ENCODE measurements at regions not wholly inside any gene's neighbourhood (a gene's known extent, or its start where the extent isn't known, plus 50 kb on each side); places are given as distances from the start of the nearest gene placed in this dataset.

- Mint-ChIP-seq H3K27ac (ENCODE audit: unreplicated experiment) (no peak overlapping the region), H3K4me3 (ENCODE audit: unreplicated experiment) (no peak overlapping the region), H3K4me1 (ENCODE audit: low read depth, unreplicated experiment) (peaks cover 4% of the 10 kb centered on the region), H3K9me3 (ENCODE audit: unreplicated experiment) (peaks cover 3% of the 10 kb centered on the region), H3K36me3 (ENCODE audit: unreplicated experiment) (no peaks in the 10 kb centered on the region), H3K27me3 (ENCODE audit: unreplicated experiment) (peaks cover 2% of the 10 kb centered on the region)
- no peak for DNase-seq
- TF ChIP-seq CTCF (IDR thresholded peaks at IDR 0.05; ENCODE audit: partially characterized antibody, unreplicated experiment): no peak
Measured at GRCh38 chr5:44881266-44881665, 72.5 kb downstream of the MRPS30 start.

GRCh38 chr5:44884036-44884435, 75.3 kb downstream of the MRPS30 start:
- H3K36me3 Mint-ChIP-seq (ENCODE audit: unreplicated experiment): no peaks in the 10 kb centered on the region
- H3K27ac Mint-ChIP-seq (ENCODE audit: unreplicated experiment): no peak overlapping the region
- TF ChIP-seq CTCF (IDR thresholded peaks at IDR 0.05; ENCODE audit: partially characterized antibody, unreplicated experiment): no peak
- H3K4me1 Mint-ChIP-seq (ENCODE audit: low read depth, unreplicated experiment): peaks cover 5% of the 10 kb centered on the region
- no peak for DNase-seq
- no peaks in the 10 kb centered on the region for H3K9me3 Mint-ChIP-seq (ENCODE audit: unreplicated experiment)
- no peak overlapping the region for H3K4me3 Mint-ChIP-seq (ENCODE audit: unreplicated experiment)
- H3K27me3 Mint-ChIP-seq (ENCODE audit: unreplicated experiment): peaks cover 2% of the 10 kb centered on the region

- no peak overlapping the region for H3K4me3 Mint-ChIP-seq (ENCODE audit: unreplicated experiment)
- no peaks in the 10 kb centered on the region for H3K9me3 Mint-ChIP-seq (ENCODE audit: unreplicated experiment)
- H3K27ac Mint-ChIP-seq (ENCODE audit: unreplicated experiment): no peak overlapping the region
- no peak for DNase-seq
- TF ChIP-seq CTCF (IDR thresholded peaks at IDR 0.05; ENCODE audit: partially characterized antibody, unreplicated experiment): no peak
- peaks cover 3% of the 10 kb centered on the region for H3K4me1 Mint-ChIP-seq (ENCODE audit: low read depth, unreplicated experiment)
- H3K27me3 Mint-ChIP-seq (ENCODE audit: unreplicated experiment): peaks cover 2% of the 10 kb centered on the region
- H3K36me3 Mint-ChIP-seq (ENCODE audit: unreplicated experiment): no peaks in the 10 kb centered on the region
Measured at GRCh38 chr5:44885903-44886302, 77.2 kb downstream of the MRPS30 start.

- H3K4me1 Mint-ChIP-seq (ENCODE audit: low read depth, unreplicated experiment): peaks cover 2% of the 10 kb centered on the region
- no peak overlapping the region for H3K27ac Mint-ChIP-seq (ENCODE audit: unreplicated experiment)
Measured at GRCh38 chr5:44887722-44888121, 79.0 kb downstream of the MRPS30 start.

GRCh38 chr5:44888435-44888834, 79.7 kb downstream of the MRPS30 start:
- no peaks in the 10 kb centered on the region for H3K9me3 Mint-ChIP-seq (ENCODE audit: unreplicated experiment)
- peaks cover 2% of the 10 kb centered on the region for H3K4me1 Mint-ChIP-seq (ENCODE audit: low read depth, unreplicated experiment)
- H3K27me3 Mint-ChIP-seq (ENCODE audit: unreplicated experiment): no peaks in the 10 kb centered on the region
- TF ChIP-seq CTCF (IDR thresholded peaks at IDR 0.05; ENCODE audit: partially characterized antibody, unreplicated experiment): no peak
- H3K36me3 Mint-ChIP-seq (ENCODE audit: unreplicated experiment): no peaks in the 10 kb centered on the region
- no peak overlapping the region for H3K27ac Mint-ChIP-seq (ENCODE audit: unreplicated experiment)
- no peak overlapping the region for H3K4me3 Mint-ChIP-seq (ENCODE audit: unreplicated experiment)
- DNase-seq: no peak

More at GRCh38 chr5:44887722-44888121, 79.0 kb downstream of the MRPS30 start:
- DNase-seq: no peak
- Mint-ChIP-seq H3K9me3 (ENCODE audit: unreplicated experiment) (no peaks in the 10 kb centered on the region), H3K36me3 (ENCODE audit: unreplicated experiment) (no peaks in the 10 kb centered on the region), H3K4me3 (ENCODE audit: unreplicated experiment) (no peak overlapping the region), H3K27me3 (ENCODE audit: unreplicated experiment) (no peaks in the 10 kb centered on the region)
- TF ChIP-seq CTCF (IDR thresholded peaks at IDR 0.05; ENCODE audit: partially characterized antibody, unreplicated experiment): no peak
